ENCODE measurements at regions not wholly inside any gene's neighbourhood (a gene's known extent, or its start where the extent isn't known, plus 50 kb on each side); places are given as distances from the start of the nearest gene placed in this dataset.

DNA sequence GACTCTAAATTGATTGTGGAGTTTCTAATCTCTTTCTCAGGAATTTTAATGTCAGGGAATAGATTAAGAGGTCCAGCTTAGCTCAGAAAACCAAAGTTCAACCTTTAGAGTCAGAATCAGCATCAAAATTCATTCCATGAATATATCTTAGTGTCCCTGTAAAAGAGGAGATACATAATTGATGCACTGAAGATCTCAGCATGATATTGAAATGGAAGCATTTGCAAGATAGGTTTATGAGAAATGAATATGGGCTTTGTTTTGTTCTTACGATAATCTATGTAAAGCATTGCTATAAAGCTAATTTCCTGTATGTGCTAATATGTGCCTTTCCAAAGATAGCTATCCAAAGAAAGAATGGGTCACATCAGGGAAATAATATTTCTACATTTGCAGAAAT is 404.5 kb upstream of the HSF2 start:
- DNase-seq = no peak
- BruUV-seq (replicated peaks) = no TSS peak
- Histone ChIP-seq H3K4me1 (ENCODE audit: insufficient read depth, low read length) (no peaks in the 10 kb centered on the region), H3K9me2 (replicated peaks; ENCODE audit: low read length) (no peaks in the 10 kb centered on the region), H3K36me3 (ENCODE audit: low read depth, low read length) (no peaks in the 10 kb centered on the region), H4K20me1 (ENCODE audit: low read length) (no peaks in the 10 kb centered on the region), H3K4me2 (ENCODE audit: low read length) (no peak overlapping the region), H3K9me3 (ENCODE audit: low read length) (no peaks in the 10 kb centered on the region), H2AFZ (ENCODE audit: low read length) (no peak overlapping the region), H3F3A (ENCODE audit: low read length, unreplicated experiment) (no peaks in the 10 kb centered on the region), H3K9ac (ENCODE audit: low read length) (no peak overlapping the region), H3K27ac (ENCODE audit: low read length) (no peak overlapping the region), H3K79me2 (ENCODE audit: low read length) (no peaks in the 10 kb centered on the region), H3K4me3 (ENCODE audit: low read length) (no peak overlapping the region), H3K27me3 (ENCODE audit: low read length) (no peaks in the 10 kb centered on the region)
- ChIA-PET POLR2A (ENCODE audit: unreplicated experiment) (no interaction called here), CTCF (no interaction called here)
- TF ChIP-seq, protein P1, sequence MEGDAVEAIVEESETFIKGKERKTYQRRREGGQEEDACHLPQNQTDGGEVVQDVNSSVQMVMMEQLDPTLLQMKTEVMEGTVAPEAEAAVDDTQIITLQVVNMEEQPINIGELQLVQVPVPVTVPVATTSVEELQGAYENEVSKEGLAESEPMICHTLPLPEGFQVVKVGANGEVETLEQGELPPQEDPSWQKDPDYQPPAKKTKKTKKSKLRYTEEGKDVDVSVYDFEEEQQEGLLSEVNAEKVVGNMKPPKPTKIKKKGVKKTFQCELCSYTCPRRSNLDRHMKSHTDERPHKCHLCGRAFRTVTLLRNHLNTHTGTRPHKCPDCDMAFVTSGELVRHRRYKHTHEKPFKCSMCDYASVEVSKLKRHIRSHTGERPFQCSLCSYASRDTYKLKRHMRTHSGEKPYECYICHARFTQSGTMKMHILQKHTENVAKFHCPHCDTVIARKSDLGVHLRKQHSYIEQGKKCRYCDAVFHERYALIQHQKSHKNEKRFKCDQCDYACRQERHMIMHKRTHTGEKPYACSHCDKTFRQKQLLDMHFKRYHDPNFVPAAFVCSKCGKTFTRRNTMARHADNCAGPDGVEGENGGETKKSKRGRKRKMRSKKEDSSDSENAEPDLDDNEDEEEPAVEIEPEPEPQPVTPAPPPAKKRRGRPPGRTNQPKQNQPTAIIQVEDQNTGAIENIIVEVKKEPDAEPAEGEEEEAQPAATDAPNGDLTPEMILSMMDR (conservative IDR thresholded peaks at IDR 0.05; ENCODE audit: low read depth, low read length) = no peak
- TF ChIP-seq EZH2 (IDR thresholded peaks at IDR 0.05; ENCODE audit: low read length, unreplicated experiment) (no peak), EZH2phosphoT487 (IDR thresholded peaks at IDR 0.05; ENCODE audit: borderline replicate concordance, low read length) (no peak)
- intact Hi-C loops (cut with micrococcal nuclease) = no loop called here
- no peak for ATAC-seq

DNA sequence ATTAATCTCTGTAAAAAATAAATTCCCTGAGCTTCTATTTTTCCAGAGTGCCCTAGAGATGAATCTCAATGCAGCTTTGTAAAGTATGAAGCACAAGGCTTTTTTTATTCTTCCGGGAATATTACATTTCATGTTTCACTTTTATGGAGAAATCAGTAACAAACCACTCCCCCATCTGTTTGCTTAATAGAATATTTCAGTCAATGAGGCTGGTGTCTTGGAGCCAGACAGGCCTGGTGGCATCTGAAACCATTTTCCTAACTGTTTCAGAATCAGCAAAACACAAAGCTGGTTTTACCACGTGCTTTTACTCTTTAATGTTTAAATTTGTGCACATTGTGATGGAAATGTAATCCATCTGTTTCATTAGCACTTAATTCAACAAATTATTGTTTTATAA is 400.8 kb upstream of the HSF2 start:
- Histone ChIP-seq H3K27me3 (ENCODE audit: low read length) (no peaks in the 10 kb centered on the region), H3F3A (ENCODE audit: low read length, unreplicated experiment) (no peaks in the 10 kb centered on the region), H3K9ac (ENCODE audit: low read length) (no peak overlapping the region), H3K4me1 (ENCODE audit: insufficient read depth, low read length) (no peaks in the 10 kb centered on the region), H3K4me2 (ENCODE audit: low read length) (no peak overlapping the region), H2AFZ (ENCODE audit: low read length) (no peak overlapping the region), H3K36me3 (ENCODE audit: low read depth, low read length) (no peaks in the 10 kb centered on the region), H4K20me1 (ENCODE audit: low read length) (no peaks in the 10 kb centered on the region), H3K4me3 (ENCODE audit: low read length) (no peak overlapping the region), H3K9me2 (replicated peaks; ENCODE audit: low read length) (no peaks in the 10 kb centered on the region), H3K9me3 (ENCODE audit: low read length) (no peaks in the 10 kb centered on the region), H3K79me2 (ENCODE audit: low read length) (no peaks in the 10 kb centered on the region), H3K27ac (ENCODE audit: low read length) (no peak overlapping the region)
- intact Hi-C loops (cut with micrococcal nuclease) = no loop called here
- no peak for ATAC-seq
- ChIA-PET POLR2A (ENCODE audit: unreplicated experiment) (no interaction called here), CTCF (no interaction called here)
- TF ChIP-seq, protein P1 (conservative IDR thresholded peaks at IDR 0.05; ENCODE audit: low read depth, low read length) = no peak
- TF ChIP-seq EZH2 (IDR thresholded peaks at IDR 0.05; ENCODE audit: low read length, unreplicated experiment) (no peak), EZH2phosphoT487 (IDR thresholded peaks at IDR 0.05; ENCODE audit: borderline replicate concordance, low read length) (no peak)
- BruUV-seq (replicated peaks) = no TSS peak
- DNase-seq = no peak

DNA sequence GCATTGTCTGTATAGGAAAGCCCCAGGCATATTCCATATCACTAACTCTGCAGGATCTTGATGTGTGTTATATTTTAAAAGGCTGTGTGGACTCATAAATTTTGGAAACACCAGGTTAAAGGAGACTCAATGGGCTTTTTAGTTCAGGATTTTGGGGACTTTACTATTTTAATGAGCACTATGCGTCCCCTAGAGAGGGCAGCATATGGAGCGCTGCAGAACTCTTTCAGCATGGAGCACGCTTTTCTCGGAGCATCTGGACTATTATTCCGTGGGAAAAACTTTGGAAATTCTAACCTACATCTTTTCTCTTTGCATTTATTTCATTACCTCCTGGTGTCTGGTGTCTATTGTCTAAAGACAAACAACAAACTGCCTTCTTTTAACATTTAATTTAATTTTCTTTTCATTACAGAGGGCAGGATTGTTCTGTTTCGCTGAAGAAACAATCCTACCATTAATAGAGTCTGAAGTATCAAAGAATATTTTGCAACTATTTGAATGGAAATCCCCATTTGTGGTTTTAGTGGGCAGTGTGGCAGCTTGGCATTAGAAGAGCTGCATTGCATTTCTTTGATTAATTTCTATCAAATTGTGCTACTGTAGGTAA is 399.9 kb upstream of the HSF2 start:
- H4K20me1 ChIP-seq (ENCODE audit: low read length) = no peaks in the 10 kb centered on the region
- no peaks in the 10 kb centered on the region for H3K27me3 ChIP-seq (ENCODE audit: low read length)
- H3K9ac ChIP-seq (ENCODE audit: low read length) = no peak overlapping the region
- DNase-seq (no peak), ATAC-seq (no peak)
- no peak overlapping the region for H3K27ac ChIP-seq (ENCODE audit: low read length)
- H3K4me3 ChIP-seq (ENCODE audit: low read length) = no peak overlapping the region
- H3K36me3 ChIP-seq (ENCODE audit: low read depth, low read length) = no peaks in the 10 kb centered on the region
- H3K4me1 ChIP-seq (ENCODE audit: insufficient read depth, low read length) = no peaks in the 10 kb centered on the region
- ChIA-PET CTCF (no interaction called here), POLR2A (ENCODE audit: unreplicated experiment) (no interaction called here)
- no peaks in the 10 kb centered on the region for H3F3A ChIP-seq (ENCODE audit: low read length, unreplicated experiment)
- H3K79me2 ChIP-seq (ENCODE audit: low read length) = no peaks in the 10 kb centered on the region
- no peaks in the 10 kb centered on the region for H3K9me2 ChIP-seq (replicated peaks; ENCODE audit: low read length)
- no peak overlapping the region for H3K4me2 ChIP-seq (ENCODE audit: low read length)
- TF ChIP-seq, protein P1 (conservative IDR thresholded peaks at IDR 0.05; ENCODE audit: low read depth, low read length) = no peak
- TF ChIP-seq EZH2phosphoT487 (IDR thresholded peaks at IDR 0.05; ENCODE audit: borderline replicate concordance, low read length) (no peak), EZH2 (IDR thresholded peaks at IDR 0.05; ENCODE audit: low read length, unreplicated experiment) (no peak)
- BruUV-seq (replicated peaks) = no TSS peak
- H3K9me3 ChIP-seq (ENCODE audit: low read length) = no peaks in the 10 kb centered on the region
- no peak overlapping the region for H2AFZ ChIP-seq (ENCODE audit: low read length)
- intact Hi-C loops (cut with micrococcal nuclease) = no loop called here

Data from PC-3 (cell line).